ENCODE measurements at regions not wholly inside any gene's neighbourhood (a gene's known extent, or its start where the extent isn't known, plus 50 kb on each side); places are given as distances from the start of the nearest gene placed in this dataset.

DNA sequence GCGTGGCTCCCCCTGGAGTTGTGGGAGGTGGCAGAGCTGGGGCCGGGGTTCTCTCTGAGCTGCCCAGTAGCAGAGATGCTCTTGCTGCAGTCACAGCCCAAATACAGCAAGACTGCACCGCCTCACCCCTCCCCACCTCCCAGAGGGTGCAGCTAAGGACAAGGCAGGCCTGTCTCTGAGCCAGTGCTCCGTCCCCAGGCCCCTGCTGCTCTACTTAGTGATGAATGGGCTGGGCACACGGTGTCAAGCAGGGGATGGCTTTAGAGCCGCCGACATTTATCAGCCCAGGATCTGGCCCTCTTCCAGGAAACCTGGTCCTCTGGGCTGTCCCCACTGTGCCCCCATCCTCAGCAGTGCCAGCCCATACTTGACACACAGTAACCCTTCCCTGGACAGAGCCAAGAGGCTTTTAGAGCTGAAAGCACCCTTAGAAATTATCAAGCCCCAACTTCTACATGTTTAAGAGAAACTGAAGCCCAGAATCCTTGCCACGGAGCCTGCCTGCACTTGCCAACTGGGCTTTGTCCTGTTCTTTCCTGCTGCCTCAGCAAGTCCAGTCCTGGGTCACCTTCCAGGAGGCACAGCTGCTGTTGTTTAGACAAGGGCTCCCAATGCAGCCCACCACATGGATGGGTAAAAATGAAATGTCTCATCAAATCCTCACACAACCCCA lies 137.1 kb upstream of the UNC5B start:
- TF ChIP-seq CTCF (conservative IDR thresholded peaks at IDR 0.05; ENCODE audit: low read depth, low read length) = no peak
- no peak for DNase-seq (ENCODE audit: low read depth)
- no peak overlapping the region for H3K4me3 ChIP-seq (ENCODE audit: low read depth, low read length)

- no peak for TF ChIP-seq CTCF (conservative IDR thresholded peaks at IDR 0.05; ENCODE audit: low read depth, low read length)
- H3K4me3 ChIP-seq (ENCODE audit: low read depth, low read length) = no peak overlapping the region
- DNase-seq (ENCODE audit: low read depth) = no peak
These were observed 136.5 kb upstream of the UNC5B start for GRCh38 chr10:71075759-71076472.

- H3K4me3 ChIP-seq (ENCODE audit: low read depth, low read length) = no peak overlapping the region
- no peak for TF ChIP-seq CTCF (conservative IDR thresholded peaks at IDR 0.05; ENCODE audit: low read depth, low read length)
- DNase-seq (ENCODE audit: low read depth) = no peak
These were observed 135.8 kb upstream of the UNC5B start for GRCh38 chr10:71076473-71077142.

- no peak for DNase-seq (ENCODE audit: low read depth)
- no peak overlapping the region for H3K4me3 ChIP-seq (ENCODE audit: low read depth, low read length)
- TF ChIP-seq CTCF (conservative IDR thresholded peaks at IDR 0.05; ENCODE audit: low read depth, low read length) = no peak
These were observed 135.2 kb upstream of the UNC5B start for GRCh38 chr10:71077143-71077581.

- no peak for TF ChIP-seq CTCF (conservative IDR thresholded peaks at IDR 0.05; ENCODE audit: low read depth, low read length)
- no peak overlapping the region for H3K4me3 ChIP-seq (ENCODE audit: low read depth, low read length)
- no peak for DNase-seq (ENCODE audit: low read depth)
These were observed 134.4 kb upstream of the UNC5B start for GRCh38 chr10:71077796-71078453.

DNA sequence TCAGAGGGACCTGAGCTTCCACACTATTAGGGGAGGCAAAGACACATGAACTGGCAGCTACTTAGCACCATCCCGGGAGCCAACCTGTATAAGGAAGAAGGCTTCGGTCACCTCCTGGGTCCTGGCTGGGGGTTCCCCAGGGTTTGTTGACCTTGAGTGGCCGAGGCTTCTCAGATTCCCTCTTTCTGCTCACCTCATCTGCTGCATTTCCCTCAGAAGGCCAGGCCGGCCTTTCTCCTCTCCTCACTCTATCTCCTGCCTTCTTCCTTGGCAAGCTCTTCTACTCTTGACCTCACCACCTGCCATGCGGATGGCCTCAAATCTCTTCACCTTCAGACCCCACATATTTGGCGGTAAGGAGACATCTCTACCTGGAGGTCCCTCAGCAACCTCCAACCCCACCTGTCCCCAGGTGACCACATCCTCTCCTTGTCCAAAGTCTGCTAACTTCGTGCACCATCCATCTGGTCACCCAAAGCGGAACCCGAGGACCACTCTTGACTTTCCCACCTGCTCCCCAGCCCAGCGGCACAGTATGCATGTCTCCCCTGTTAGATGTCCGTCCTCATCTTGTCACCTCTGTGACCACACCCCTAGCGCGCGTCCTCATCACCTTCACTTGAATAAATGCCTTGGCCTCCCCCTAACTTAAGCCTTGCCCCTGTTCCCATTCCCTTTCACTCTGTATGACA lies 133.8 kb upstream of the UNC5B start:
- no peak for TF ChIP-seq CTCF (conservative IDR thresholded peaks at IDR 0.05; ENCODE audit: low read depth, low read length)
- no peak for DNase-seq (ENCODE audit: low read depth)
- H3K4me3 ChIP-seq (ENCODE audit: low read depth, low read length) = no peak overlapping the region
